ENCODE measurements at regions not wholly inside any gene's neighbourhood (a gene's known extent, or its start where the extent isn't known, plus 50 kb on each side); places are given as distances from the start of the nearest gene placed in this dataset.

DNA sequence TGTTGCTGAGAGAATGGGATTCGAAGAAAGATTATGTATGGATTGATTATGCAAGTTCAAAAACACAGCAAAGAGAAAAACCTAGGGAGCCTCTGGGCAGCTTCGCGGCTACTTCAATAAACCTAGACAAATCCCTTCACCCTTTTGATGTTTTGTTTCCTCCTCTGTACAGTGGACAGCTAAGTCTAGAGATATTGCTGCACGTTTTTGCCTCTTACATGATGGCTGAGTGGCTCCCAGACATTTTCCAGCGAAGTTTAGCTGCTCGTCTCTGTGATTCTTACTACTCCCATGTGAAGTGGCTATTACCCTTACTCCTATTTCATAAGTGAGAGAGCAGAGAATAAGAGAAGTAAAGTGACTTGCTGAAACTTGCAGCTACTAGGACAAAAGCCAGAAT is 695.0 kb upstream of the GRM7 start:
- TF ChIP-seq, protein P1, sequence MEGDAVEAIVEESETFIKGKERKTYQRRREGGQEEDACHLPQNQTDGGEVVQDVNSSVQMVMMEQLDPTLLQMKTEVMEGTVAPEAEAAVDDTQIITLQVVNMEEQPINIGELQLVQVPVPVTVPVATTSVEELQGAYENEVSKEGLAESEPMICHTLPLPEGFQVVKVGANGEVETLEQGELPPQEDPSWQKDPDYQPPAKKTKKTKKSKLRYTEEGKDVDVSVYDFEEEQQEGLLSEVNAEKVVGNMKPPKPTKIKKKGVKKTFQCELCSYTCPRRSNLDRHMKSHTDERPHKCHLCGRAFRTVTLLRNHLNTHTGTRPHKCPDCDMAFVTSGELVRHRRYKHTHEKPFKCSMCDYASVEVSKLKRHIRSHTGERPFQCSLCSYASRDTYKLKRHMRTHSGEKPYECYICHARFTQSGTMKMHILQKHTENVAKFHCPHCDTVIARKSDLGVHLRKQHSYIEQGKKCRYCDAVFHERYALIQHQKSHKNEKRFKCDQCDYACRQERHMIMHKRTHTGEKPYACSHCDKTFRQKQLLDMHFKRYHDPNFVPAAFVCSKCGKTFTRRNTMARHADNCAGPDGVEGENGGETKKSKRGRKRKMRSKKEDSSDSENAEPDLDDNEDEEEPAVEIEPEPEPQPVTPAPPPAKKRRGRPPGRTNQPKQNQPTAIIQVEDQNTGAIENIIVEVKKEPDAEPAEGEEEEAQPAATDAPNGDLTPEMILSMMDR (IDR thresholded peaks at IDR 0.05) = no peak
- no peak for TF ChIP-seq POLR2A (IDR thresholded peaks at IDR 0.05)
